Adrenal gland (tissue), 9 donors: ENCODE measurements at regions not wholly inside any gene's neighbourhood (a gene's known extent, or its start where the extent isn't known, plus 50 kb on each side); places are given as distances from the start of the nearest gene placed in this dataset.

Experiments used
- DNase-seq, 7 donors: peaks; one replicate each; pipeline ENCODE4 v3.0.0-alpha.2; 2019 to 2020
- H3K27ac ChIP-seq, 5 donors: fragments of 200-600 bp; sonication (generic) in 4 of 5; 1 replicate in 3 of 5; 2 replicates in 2 of 5; pipeline versions ENCODE4 v1.5.1 to v1.8.0; 2016 to 2020; ENCODE audit warnings: mild to moderate bottlenecking in 1 of 5
- H3K27me3 ChIP-seq: fragments of 200-600 bp; 2 replicates; pipeline ENCODE4 v1.8.0; 2021
- H3K36me3 ChIP-seq, 2 donors: fragments of 200-600 bp; replicated peaks in 1 of 2; 1 replicate in 1 of 2; 2 replicates in 1 of 2; pipeline versions ENCODE4 v1.5.1 to v1.8.0; 2018 to 2022
- H3K4me1 ChIP-seq, 2 donors: fragments of 200-600 bp; replicated peaks in 1 of 2; 1 replicate in 1 of 2; 2 replicates in 1 of 2; pipeline versions ENCODE4 v1.5.1 to v1.8.0; 2018 to 2021
- H3K4me3 ChIP-seq, 4 donors: fragments of 200-600 bp; sonication (generic) in 3 of 4; one replicate each; pipeline ENCODE4 v1.5.1; 2016 to 2018
- H3K9me3 ChIP-seq, 3 donors: fragments of 200-600 bp; sonication (generic) in 1 of 3; replicated peaks in 1 of 3; 1 replicate in 2 of 3; 2 replicates in 1 of 3; pipeline versions ENCODE4 v1.5.1 to v1.8.0; 2016 to 2021
- POLR2A ChIP-seq, 2 donors: fragments of 450-650 bp; IDR thresholded peaks; one replicate each; pipeline ENCODE4 v1.6.1; 2017; ENCODE audit warnings: antibody characterized with exemption in 2 of 2, mild to moderate bottlenecking in 2 of 2, moderate library complexity in 1 of 2
- WGBS, 4 donors: extraction: QIAGEN DNeasy Blood & Tissue Kit in 2 of 4; methylation state at CpG; one replicate each; pipeline versions ENCODE4 v1.1.5 to v1.1.7; 2013 to 2017; 5-methylcytosine and 5-hydroxymethylcytosine counted together
- intact Hi-C, 2 donors: fragments of 100-400 bp; cut with DNase I; formaldehyde crosslinking; loops; one replicate each; pipeline versions ENCODE4 v1.14.1 to v1.15.0; 2022 to 2023
- TF ChIP-seq, protein P1 (sequence below), 6 experiments: fragments of 450-650 bp in 4 of 6; fragments of 200-600 bp in 2 of 6; sonication (generic) in 1 of 6; IDR thresholded peaks; 1 replicate in 5 of 6; 2 replicates in 1 of 6; pipeline versions ENCODE4 v1.5.1 to v1.8.0; 2016 to 2021; ENCODE audit warnings: antibody characterized with exemption in 6 of 6, mild to moderate bottlenecking in 2 of 6, moderate library complexity in 1 of 6
- donor health status: healthy with polysubstance abuse.
- donor health status: Bipolar disorder and iron deficiency.
- donor health status: DM: yes; HTN: yes; CAD: no.
- donor health status: DM: no; HTN: no; CAD: no.
- donor health status: DM: no; HTN: no; CAD: no.

GRCh38 chr21:19700476-19700875 lies 1296.9 kb upstream of the TMPRSS15 start:
- intact Hi-C loops, result no loop called here
- Histone ChIP-seq H3K4me1 (no peaks in the 10 kb centered on the region), H3K36me3 (no peaks in the 10 kb centered on the region), H3K9me3 (no peaks in the 10 kb centered on the region), H3K27me3 (no peaks in the 10 kb centered on the region), H3K4me3 (no peak overlapping the region), H3K27ac (no peak overlapping the region)
- no peak for DNase-seq
- no peak for TF ChIP-seq POLR2A (IDR thresholded peaks at IDR 0.05)
- TF ChIP-seq, protein P1, sequence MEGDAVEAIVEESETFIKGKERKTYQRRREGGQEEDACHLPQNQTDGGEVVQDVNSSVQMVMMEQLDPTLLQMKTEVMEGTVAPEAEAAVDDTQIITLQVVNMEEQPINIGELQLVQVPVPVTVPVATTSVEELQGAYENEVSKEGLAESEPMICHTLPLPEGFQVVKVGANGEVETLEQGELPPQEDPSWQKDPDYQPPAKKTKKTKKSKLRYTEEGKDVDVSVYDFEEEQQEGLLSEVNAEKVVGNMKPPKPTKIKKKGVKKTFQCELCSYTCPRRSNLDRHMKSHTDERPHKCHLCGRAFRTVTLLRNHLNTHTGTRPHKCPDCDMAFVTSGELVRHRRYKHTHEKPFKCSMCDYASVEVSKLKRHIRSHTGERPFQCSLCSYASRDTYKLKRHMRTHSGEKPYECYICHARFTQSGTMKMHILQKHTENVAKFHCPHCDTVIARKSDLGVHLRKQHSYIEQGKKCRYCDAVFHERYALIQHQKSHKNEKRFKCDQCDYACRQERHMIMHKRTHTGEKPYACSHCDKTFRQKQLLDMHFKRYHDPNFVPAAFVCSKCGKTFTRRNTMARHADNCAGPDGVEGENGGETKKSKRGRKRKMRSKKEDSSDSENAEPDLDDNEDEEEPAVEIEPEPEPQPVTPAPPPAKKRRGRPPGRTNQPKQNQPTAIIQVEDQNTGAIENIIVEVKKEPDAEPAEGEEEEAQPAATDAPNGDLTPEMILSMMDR (IDR thresholded peaks at IDR 0.05), result no peak

GRCh38 chr21:19702726-19703125 lies 1295.5 kb upstream of the NCAM2 start:
- DNase-seq, result no peak
- WGBS, 4 donors, result 0 to 56% (median 33%) methylated on average over 1 of the region's 1 CpG

DNA sequence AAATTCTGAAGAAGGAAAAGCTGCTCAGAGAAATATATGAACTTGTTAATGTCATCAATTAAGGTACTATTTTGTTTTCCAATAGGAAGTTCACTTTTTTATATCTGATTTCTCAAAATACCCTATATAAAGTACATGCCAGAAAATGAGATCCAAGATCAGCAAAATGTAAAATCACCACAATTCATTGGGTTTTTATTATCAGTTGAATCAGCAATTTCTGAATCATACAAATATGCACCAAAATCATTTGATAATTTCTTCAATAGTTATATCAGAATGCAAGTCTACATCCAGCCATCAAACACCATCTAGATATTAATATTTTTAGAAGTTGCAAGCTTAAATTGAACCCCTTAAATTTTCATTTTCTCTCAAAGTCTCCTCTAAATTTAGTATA lies 1293.4 kb upstream of the NCAM2 start:
- Histone ChIP-seq H3K4me1 (no peaks in the 10 kb centered on the region), H3K9me3 (peaks cover 0 to 6% (median 0%) of the 10 kb centered on the region in 3 donors), H3K36me3 (no peaks in the 10 kb centered on the region), H3K27me3 (no peaks in the 10 kb centered on the region), H3K4me3 (no peak overlapping the region), H3K27ac (no peak overlapping the region)
- intact Hi-C loops, result no loop called here
- TF ChIP-seq, protein P1 (IDR thresholded peaks at IDR 0.05), result no peak
- no peak for TF ChIP-seq POLR2A (IDR thresholded peaks at IDR 0.05)
- DNase-seq, result no peak

More at GRCh38 chr21:19702726-19703125, 1295.5 kb upstream of the NCAM2 start:
- no peaks in the 10 kb centered on the region for H3K4me1 ChIP-seq
- H3K27ac ChIP-seq, result no peak overlapping the region
- H3K9me3 ChIP-seq, result peaks cover 0 to 6% (median 0%) of the 10 kb centered on the region in 3 donors
- no peak overlapping the region for H3K4me3 ChIP-seq
- H3K27me3 ChIP-seq, result no peaks in the 10 kb centered on the region
- intact Hi-C loops, result no loop called here
- H3K36me3 ChIP-seq, result no peaks in the 10 kb centered on the region
- no peak for TF ChIP-seq POLR2A (IDR thresholded peaks at IDR 0.05)
- TF ChIP-seq, protein P1 (IDR thresholded peaks at IDR 0.05), result no peak

DNA sequence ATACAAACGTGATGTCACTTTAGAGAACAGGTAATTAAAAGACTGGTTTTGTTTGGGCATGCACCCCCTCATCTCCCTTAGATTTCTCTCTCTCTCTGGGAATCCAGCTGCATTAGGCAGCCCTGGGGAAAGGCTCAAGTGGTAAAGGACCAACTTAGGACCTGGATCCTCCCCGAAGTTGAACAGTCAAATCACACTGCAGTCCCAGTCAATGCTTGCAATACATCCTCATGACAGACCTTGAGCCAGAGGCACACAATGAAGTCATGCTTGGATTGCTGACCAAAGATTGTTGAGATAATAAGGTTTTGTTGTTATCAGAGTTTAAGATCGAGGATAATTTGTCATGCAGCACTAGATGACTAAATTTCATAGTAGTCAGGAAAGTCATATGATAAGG lies 1285.8 kb upstream of the NCAM2 start:
- Histone ChIP-seq H3K4me1 (no peaks in the 10 kb centered on the region), H3K27ac (no peak overlapping the region), H3K27me3 (no peaks in the 10 kb centered on the region), H3K4me3 (no peak overlapping the region), H3K36me3 (no peaks in the 10 kb centered on the region), H3K9me3 (no peaks in the 10 kb centered on the region)
- TF ChIP-seq, protein P1 (IDR thresholded peaks at IDR 0.05), result no peak
- TF ChIP-seq POLR2A (IDR thresholded peaks at IDR 0.05), result no peak
- peak in 2 of 7 donors; percentile 16 to 23 for DNase-seq
- 47 to 59% (median 48%) methylated on average over 3 of the region's 3 CpGs for WGBS, 4 donors
- intact Hi-C loops, result no loop called here
